HG02588 (cell line): ENCODE measurements at regions not wholly inside any gene's neighbourhood (a gene's known extent, or its start where the extent isn't known, plus 50 kb on each side); places are given as distances from the start of the nearest gene placed in this dataset.
"Not testable (repeated sequence)": the region's sequence is repeated elsewhere in the genome, so short reads cannot be mapped to it uniquely, and the experiment has no call there.

Experiments
- ATAC-seq: cut with Tn5 transposase; IDR thresholded peaks from one replicate; pipeline ENCODE4 v1.9.1; 2021; ENCODE audit warnings: mild to moderate bottlenecking, moderate library complexity; ENCODE audit not compliant: unreplicated experiment

GRCh38 chrX:84856791-84857190 lies 146.9 kb upstream of the APOOL start:
- not testable (repeated sequence) for ATAC-seq

- ATAC-seq, result not testable (repeated sequence)
Measured at GRCh38 chrX:84858771-84859170, 144.9 kb upstream of the APOOL start.

GRCh38 chrX:84865113-84865512 lies 138.6 kb upstream of the APOOL start:
- no peak for ATAC-seq

GRCh38 chrX:84870281-84870680 lies 133.4 kb upstream of the APOOL start:
- ATAC-seq, result not testable (repeated sequence)

GRCh38 chrX:84872160-84872771 lies 131.4 kb upstream of the APOOL start:
- ATAC-seq, result not testable (repeated sequence)

- no peak for ATAC-seq
Measured at GRCh38 chrX:84873176-84873575, 130.5 kb upstream of the APOOL start.

GRCh38 chrX:84876876-84877275 lies 126.8 kb upstream of the APOOL start:
- ATAC-seq, result no peak

- ATAC-seq, result no peak
Measured at GRCh38 chrX:84893897-84894296, 109.8 kb upstream of the APOOL start.

GRCh38 chrX:84907324-84907968 lies 96.2 kb upstream of the APOOL start:
- ATAC-seq, result no peak

GRCh38 chrX:84909151-84909550 lies 94.5 kb upstream of the APOOL start:
- ATAC-seq, result no peak

GRCh38 chrX:84924624-84925023 lies 79.1 kb upstream of the APOOL start:
- no peak for ATAC-seq

GRCh38 chrX:84932814-84933213 lies 70.9 kb upstream of the APOOL start:
- ATAC-seq, result no peak

- no peak for ATAC-seq
Measured at GRCh38 chrX:84933956-84934556, 69.6 kb upstream of the APOOL start.
